Caco-2 (cell line): ENCODE measurements at regions not wholly inside any gene's neighbourhood (a gene's known extent, or its start where the extent isn't known, plus 50 kb on each side); places are given as distances from the start of the nearest gene placed in this dataset.

ENCODE experiments used
- BruUV-seq: library from RNA; stranded (reverse); fragments of 400-500 nt; replicated peaks from 2 replicates; lab custom pipeline; 2021; lab: Mats Ljungman, UMichigan
- CTCF ChIA-PET: fragments of 300-600 bp; sonication (Branson Sonifier 250); formaldehyde crosslinking; loops from one replicate; lab custom pipeline; 2022; ENCODE audit warnings: antibody characterized with exemption; lab: Charles Lee
- POLR2A ChIA-PET: fragments of 300-600 bp; sonication (Branson Sonifier 250); formaldehyde crosslinking; loops from one replicate; lab custom pipeline; 2022; ENCODE audit warnings: antibody characterized with exemption; lab: Charles Lee
- DNase-seq, 2 experiments: peaks; one replicate each; pipeline versions ENCODE4 v3.0.0 to v3.0.0-alpha.2; 2020 to 2022
- H3K27me3 ChIP-seq: replicated peaks from 2 replicates; pipeline ENCODE4 v1.6.0; 2011; ENCODE audit warnings: low read length; ENCODE audit not compliant: control insufficient read depth, insufficient read depth
- H3K36me3 ChIP-seq: 2 replicates; pipeline ENCODE4 v1.5.1; 2011; ENCODE audit warnings: low read length; ENCODE audit not compliant: control insufficient read depth, insufficient read depth
- H3K4me1 ChIP-seq: fragments of 250-450 bp; sonication (Bioruptor Pico); 2 replicates; pipeline ENCODE4 v1.5.1; 2020; ENCODE audit warnings: mild to moderate bottlenecking
- H3K4me3 ChIP-seq: 2 replicates; pipeline ENCODE4 v1.5.1; 2011; ENCODE audit warnings: low read depth, mild to moderate bottlenecking, control low read depth, low read length
- H3K9me3 ChIP-seq: fragments of 250-450 bp; sonication (Bioruptor Pico); 2 replicates; pipeline ENCODE4 v1.5.1; 2020; ENCODE audit warnings: mild to moderate bottlenecking, moderate library complexity
- H3K27ac Mint-ChIP-seq: one replicate; pipeline ENCODE4 v1.8.0; 2022; ENCODE audit warnings: mixed read lengths; ENCODE audit not compliant: unreplicated experiment
- H3K27me3 Mint-ChIP-seq: one replicate; pipeline ENCODE4 v1.8.0; 2022; ENCODE audit warnings: mixed read lengths; ENCODE audit not compliant: insufficient read depth, unreplicated experiment
- H3K36me3 Mint-ChIP-seq: one replicate; pipeline ENCODE4 v1.8.0; 2022; ENCODE audit warnings: mild to moderate bottlenecking, mixed read lengths; ENCODE audit not compliant: insufficient read depth, unreplicated experiment
- H3K4me1 Mint-ChIP-seq: one replicate; pipeline ENCODE4 v1.8.0; 2022; ENCODE audit warnings: low read depth, mixed read lengths; ENCODE audit not compliant: unreplicated experiment
- H3K4me3 Mint-ChIP-seq: one replicate; pipeline ENCODE4 v1.8.0; 2022; ENCODE audit warnings: mild to moderate bottlenecking, moderate library complexity, mixed read lengths; ENCODE audit not compliant: unreplicated experiment
- H3K9me3 Mint-ChIP-seq: one replicate; pipeline ENCODE4 v1.8.0; 2022; ENCODE audit warnings: mixed read lengths; ENCODE audit not compliant: unreplicated experiment
- intact Hi-C: fragments of 100-400 bp; cut with micrococcal nuclease; formaldehyde crosslinking; loops from one replicate; pipeline ENCODE4 v1.10.0; 2022; ENCODE audit not compliant: unreplicated experiment
- TF ChIP-seq, protein P1 (sequence below), 2 experiments: fragments of 200-600 bp in 1 of 2; IDR thresholded peaks; 1 replicate in 1 of 2; 2 replicates in 1 of 2; pipeline versions ENCODE4 v1.5.1 to v1.8.0; 2011 to 2022; ENCODE audit warnings: antibody characterized with exemption in 1 of 2, control low read depth in 1 of 2, inconsistent platforms in 1 of 2, low read depth in 1 of 2, low read length in 1 of 2, mild to moderate bottlenecking in 1 of 2, moderate library complexity in 1 of 2; ENCODE audit not compliant: insufficient read depth in 1 of 2, severe bottlenecking in 1 of 2, unreplicated experiment in 1 of 2

DNA sequence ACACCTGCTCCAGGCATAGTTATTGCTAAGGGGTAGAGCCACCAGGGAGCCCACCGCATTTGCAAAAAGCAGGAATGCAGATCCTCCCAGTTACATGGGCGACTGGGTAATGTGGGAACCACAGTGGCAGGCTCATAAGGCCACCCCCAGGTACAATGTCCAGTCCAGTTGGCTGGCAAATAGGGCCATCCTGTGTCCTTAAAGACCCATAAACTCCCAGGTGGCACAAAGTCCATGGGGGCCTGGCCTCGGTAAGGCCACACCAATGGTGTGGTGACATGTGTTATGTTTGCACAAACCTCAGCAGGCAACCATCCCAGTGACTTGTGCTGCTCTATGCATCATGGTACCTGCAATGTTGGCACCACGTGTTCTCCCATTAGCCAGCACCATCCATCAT lies 283.6 kb upstream of the GYPC start:
- H3K4me1 Mint-ChIP-seq = peaks cover 7% of the 10 kb centered on the region
- no peaks in the 10 kb centered on the region for H3K9me3 Mint-ChIP-seq
- POLR2A ChIA-PET = no interaction called here
- no peaks in the 10 kb centered on the region for H3K36me3 Mint-ChIP-seq
- H3K9me3 ChIP-seq = no peaks in the 10 kb centered on the region
- TF ChIP-seq, protein P1, sequence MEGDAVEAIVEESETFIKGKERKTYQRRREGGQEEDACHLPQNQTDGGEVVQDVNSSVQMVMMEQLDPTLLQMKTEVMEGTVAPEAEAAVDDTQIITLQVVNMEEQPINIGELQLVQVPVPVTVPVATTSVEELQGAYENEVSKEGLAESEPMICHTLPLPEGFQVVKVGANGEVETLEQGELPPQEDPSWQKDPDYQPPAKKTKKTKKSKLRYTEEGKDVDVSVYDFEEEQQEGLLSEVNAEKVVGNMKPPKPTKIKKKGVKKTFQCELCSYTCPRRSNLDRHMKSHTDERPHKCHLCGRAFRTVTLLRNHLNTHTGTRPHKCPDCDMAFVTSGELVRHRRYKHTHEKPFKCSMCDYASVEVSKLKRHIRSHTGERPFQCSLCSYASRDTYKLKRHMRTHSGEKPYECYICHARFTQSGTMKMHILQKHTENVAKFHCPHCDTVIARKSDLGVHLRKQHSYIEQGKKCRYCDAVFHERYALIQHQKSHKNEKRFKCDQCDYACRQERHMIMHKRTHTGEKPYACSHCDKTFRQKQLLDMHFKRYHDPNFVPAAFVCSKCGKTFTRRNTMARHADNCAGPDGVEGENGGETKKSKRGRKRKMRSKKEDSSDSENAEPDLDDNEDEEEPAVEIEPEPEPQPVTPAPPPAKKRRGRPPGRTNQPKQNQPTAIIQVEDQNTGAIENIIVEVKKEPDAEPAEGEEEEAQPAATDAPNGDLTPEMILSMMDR (IDR thresholded peaks at IDR 0.05; ENCODE audit: insufficient read depth in 1 of 2, low read depth in 1 of 2, low read length in 1 of 2, severe bottlenecking in 1 of 2, unreplicated experiment in 1 of 2) = no peak
- no peak overlapping the region for H3K27ac Mint-ChIP-seq
- no peaks in the 10 kb centered on the region for H3K36me3 ChIP-seq
- H3K27me3 Mint-ChIP-seq = peaks cover 3% of the 10 kb centered on the region
- DNase-seq = no peak
- intact Hi-C loops = no loop called here
- CTCF ChIA-PET = no interaction called here
- no peaks in the 10 kb centered on the region for H3K4me1 ChIP-seq
- no peaks in the 10 kb centered on the region for H3K27me3 ChIP-seq
- BruUV-seq = no TSS peak
- no peak overlapping the region for H3K4me3 Mint-ChIP-seq
- no peak overlapping the region for H3K4me3 ChIP-seq

GRCh38 chr2:126378176-126378575 lies 277.8 kb upstream of the GYPC start:
- Mint-ChIP-seq H3K36me3 (no peaks in the 10 kb centered on the region), H3K4me1 (no peaks in the 10 kb centered on the region), H3K27ac (no peak overlapping the region), H3K27me3 (peaks cover 23% of the 10 kb centered on the region), H3K4me3 (no peak overlapping the region), H3K9me3 (no peaks in the 10 kb centered on the region)
- CTCF ChIA-PET = no interaction called here
- Histone ChIP-seq H3K4me3 (no peak overlapping the region), H3K27me3 (no peaks in the 10 kb centered on the region), H3K4me1 (no peaks in the 10 kb centered on the region), H3K36me3 (no peaks in the 10 kb centered on the region), H3K9me3 (no peaks in the 10 kb centered on the region)
- TF ChIP-seq, protein P1 (IDR thresholded peaks at IDR 0.05; ENCODE audit: insufficient read depth in 1 of 2, low read depth in 1 of 2, low read length in 1 of 2, severe bottlenecking in 1 of 2, unreplicated experiment in 1 of 2) = no peak
- DNase-seq = no peak
- intact Hi-C loops = no loop called here
- BruUV-seq = no TSS peak
- POLR2A ChIA-PET = no interaction called here

- Mint-ChIP-seq H3K4me3 (no peak overlapping the region), H3K27ac (no peak overlapping the region), H3K9me3 (peaks cover 5% of the 10 kb centered on the region), H3K4me1 (no peaks in the 10 kb centered on the region), H3K27me3 (peaks cover 23% of the 10 kb centered on the region), H3K36me3 (no peaks in the 10 kb centered on the region)
- TF ChIP-seq, protein P1 (IDR thresholded peaks at IDR 0.05; ENCODE audit: insufficient read depth in 1 of 2, low read depth in 1 of 2, low read length in 1 of 2, severe bottlenecking in 1 of 2, unreplicated experiment in 1 of 2) = no peak
- Histone ChIP-seq H3K4me1 (no peaks in the 10 kb centered on the region), H3K9me3 (no peaks in the 10 kb centered on the region), H3K36me3 (no peaks in the 10 kb centered on the region), H3K27me3 (no peaks in the 10 kb centered on the region), H3K4me3 (no peak overlapping the region)
- BruUV-seq = no TSS peak
- DNase-seq = no peak
- intact Hi-C loops = no loop called here
- ChIA-PET CTCF (no interaction called here), POLR2A (no interaction called here)
Observed at GRCh38 chr2:126381091-126381490, 274.9 kb upstream of the GYPC start.
